IMR-90 (cell line): ENCODE measurements at regions not wholly inside any gene's neighbourhood (a gene's known extent, or its start where the extent isn't known, plus 50 kb on each side); places are given as distances from the start of the nearest gene placed in this dataset.
"Not testable (repeated sequence)": the region's sequence is repeated elsewhere in the genome, so short reads cannot be mapped to it uniquely, and the experiment has no call there.

Experiments used
- ATAC-seq: fragments of 200-7000 bp; cut with Tn5 transposase; 2 replicates; pipeline ENCODE4 v1.9.1; 2020; ENCODE audit warnings: low read depth, mild to moderate bottlenecking, moderate library complexity
- BruUV-seq: library from RNA; stranded (reverse); fragments of 400-500 nt; replicated peaks from 2 replicates; lab custom pipeline; 2021; lab: Mats Ljungman, UMichigan
- CTCF ChIA-PET: fragments of 300-600 bp; formaldehyde crosslinking; extraction: SDS; loops from one replicate; lab custom pipeline; 2021; ENCODE audit warnings: antibody characterized with exemption; lab: Yijun Ruan, JAX
- POLR2A ChIA-PET: fragments of 300-600 bp; sonication (Branson Sonifier 250); formaldehyde crosslinking; loops from one replicate; lab custom pipeline; 2022; ENCODE audit warnings: antibody characterized with exemption; ENCODE audit not compliant: unreplicated experiment; lab: Charles Lee
- DNase-seq: peaks from one replicate; pipeline ENCODE4 v3.0.0; 2013
- H2AFZ ChIP-seq: replicated peaks from 2 replicates; pipeline ENCODE3; 2013; ENCODE audit warnings: low read length, mild to moderate bottlenecking; ENCODE audit not compliant: poor library complexity
- H2AK5ac ChIP-seq: 2 replicates; pipeline ENCODE4 v1.6.1; 2013; ENCODE audit warnings: low read depth, low read length, inconsistent platforms
- H2AK9ac ChIP-seq: replicated peaks from 2 replicates; pipeline ENCODE3; 2013; ENCODE audit warnings: mild to moderate bottlenecking, low read depth, low read length, moderate library complexity; ENCODE audit not compliant: poor library complexity
- H2BK120ac ChIP-seq: 2 replicates; pipeline ENCODE4 v1.6.1; 2013; ENCODE audit warnings: low read depth, low read length, inconsistent platforms
- H2BK15ac ChIP-seq: 3 replicates; pipeline ENCODE4 v1.6.1; 2013; ENCODE audit warnings: low read depth, low read length, inconsistent platforms
- H2BK20ac ChIP-seq: 2 replicates; pipeline ENCODE4 v1.6.1; 2013; ENCODE audit warnings: low read depth, mild to moderate bottlenecking, inconsistent platforms, low read length, moderate library complexity
- H2BK5ac ChIP-seq: 2 replicates; pipeline ENCODE4 v1.6.1; 2013; ENCODE audit warnings: mild to moderate bottlenecking, low read depth, low read length, inconsistent platforms; ENCODE audit not compliant: poor library complexity, severe bottlenecking
- H3K14ac ChIP-seq: replicated peaks from 2 replicates; pipeline ENCODE4 v1.6.1; 2013; ENCODE audit warnings: low read depth, low read length, inconsistent platforms
- H3K18ac ChIP-seq: 2 replicates; pipeline ENCODE4 v1.6.1; 2013; ENCODE audit warnings: low read depth, low read length, control low read depth
- H3K23ac ChIP-seq: 2 replicates; pipeline ENCODE4 v1.6.1; 2013; ENCODE audit warnings: low read depth, low read length, inconsistent platforms
- H3K27ac ChIP-seq: 2 replicates; pipeline ENCODE4 v1.5.1; 2013; ENCODE audit warnings: mild to moderate bottlenecking, control low read depth, low read length; ENCODE audit not compliant: insufficient read depth
- H3K27me3 ChIP-seq: 2 replicates; pipeline ENCODE4 v1.6.1; 2013; ENCODE audit warnings: low read length; ENCODE audit not compliant: control insufficient read depth, insufficient read depth
- H3K36me3 ChIP-seq: 2 replicates; pipeline ENCODE4 v1.6.1; 2013; ENCODE audit warnings: low read length, mixed read lengths; ENCODE audit not compliant: control insufficient read depth, insufficient read depth
- H3K4ac ChIP-seq: 2 replicates; pipeline ENCODE4 v1.6.1; 2013; ENCODE audit warnings: low read depth, low read length, inconsistent platforms
- H3K4me1 ChIP-seq: 2 replicates; pipeline ENCODE4 v1.6.1; 2013; ENCODE audit warnings: low read length, mixed read lengths; ENCODE audit not compliant: control insufficient read depth, insufficient read depth
- H3K4me2 ChIP-seq: 2 replicates; pipeline ENCODE4 v1.6.1; 2013; ENCODE audit warnings: low read depth, mild to moderate bottlenecking, control low read depth, low read length, moderate library complexity
- H3K4me3 ChIP-seq: 2 replicates; pipeline ENCODE4 v1.5.1; 2013; ENCODE audit warnings: low read depth, mild to moderate bottlenecking, control low read depth, low read length, moderate library complexity; ENCODE audit not compliant: insufficient read depth
- H3K56ac ChIP-seq: 2 replicates; pipeline ENCODE4 v1.6.1; 2013; ENCODE audit warnings: low read length, inconsistent platforms; ENCODE audit not compliant: insufficient read depth; ENCODE audit errors: extremely low read depth
- H3K79me1 ChIP-seq, 2 experiments: 2 replicates each; pipeline ENCODE4 v1.6.1; 2013; ENCODE audit warnings: low read length in 2 of 2, inconsistent platforms in 1 of 2, low read depth in 1 of 2
- H3K9ac ChIP-seq: 2 replicates; pipeline ENCODE4 v1.6.1; 2013; ENCODE audit warnings: low read depth, low read length, control low read depth
- H3K9me1 ChIP-seq: 2 replicates; pipeline ENCODE4 v1.6.1; 2013; ENCODE audit warnings: low read length, inconsistent platforms; ENCODE audit not compliant: insufficient read depth
- H3K9me3 ChIP-seq: 2 replicates; pipeline ENCODE4 v1.6.1; 2013; ENCODE audit warnings: low read length; ENCODE audit not compliant: control insufficient read depth, insufficient read depth
- H4K20me1 ChIP-seq: 2 replicates; pipeline ENCODE4 v1.6.1; 2013; ENCODE audit warnings: low read length, inconsistent platforms; ENCODE audit not compliant: insufficient read depth
- H4K5ac ChIP-seq: 2 replicates; pipeline ENCODE4 v1.6.1; 2013; ENCODE audit warnings: mild to moderate bottlenecking, low read depth, low read length, control low read depth
- H4K8ac ChIP-seq, 2 experiments: 2 replicates each; pipeline ENCODE4 v1.6.1; 2013; ENCODE audit warnings: low read depth in 2 of 2, low read length in 2 of 2, control low read depth in 1 of 2, inconsistent platforms in 1 of 2
- H4K91ac ChIP-seq: 2 replicates; pipeline ENCODE4 v1.6.1; 2013; ENCODE audit warnings: low read depth, low read length, inconsistent platforms; ENCODE audit not compliant: insufficient read depth
- WGBS, 2 experiments: methylation state at CpG; one replicate each; pipeline versions ENCODE4 v1.1.5 to v1.1.7; 2013; ENCODE audit warnings: missing lambda C conversion rate in 2 of 2; ENCODE audit not compliant: insufficient read length in 1 of 2; ENCODE audit errors: extremely low coverage in 2 of 2; 5-methylcytosine and 5-hydroxymethylcytosine counted together
- dilution Hi-C: fragments of 300-500 bp; cut with HindIII; formaldehyde crosslinking; loops from one replicate; pipeline ENCODE4 v1.14.3; 2018; ENCODE audit warnings: low sequenced_read_pairs; ENCODE audit not compliant: unreplicated experiment
- in situ Hi-C: fragments of 300-500 bp; cut with MboI; formaldehyde crosslinking; loops from 3 replicates; pipeline ENCODE4 v1.14.3; 2019; ENCODE audit warnings: low sequenced_read_pairs, inconsistent platforms, mixed read lengths
- intact Hi-C: fragments of 100-400 bp; cut with micrococcal nuclease; formaldehyde crosslinking; loops from 2 replicates; pipeline ENCODE4 v1.10.0; 2022

DNA sequence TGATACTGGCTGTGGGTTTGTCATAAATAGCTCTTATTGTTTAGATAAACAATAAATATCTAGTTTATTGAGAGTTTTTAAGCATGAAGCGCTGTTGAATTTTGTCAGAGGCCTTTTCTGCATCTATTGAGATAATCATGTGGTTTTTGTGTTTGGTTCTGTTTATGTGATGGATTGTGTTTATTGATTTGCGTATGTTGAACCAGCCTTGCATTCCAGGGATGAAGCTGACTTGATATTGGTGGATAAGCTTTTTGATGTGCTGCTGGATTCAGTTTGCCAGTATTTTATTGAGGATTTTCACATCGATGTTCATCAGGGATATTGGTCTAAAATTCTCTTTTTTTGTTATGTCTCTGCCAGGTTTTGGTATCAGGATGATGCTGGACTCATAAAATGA, 231.4 kb downstream of the HS3ST3B1 start:
- H3K36me3 ChIP-seq, ATAC-seq, H4K5ac ChIP-seq, intact Hi-C loops, H3K23ac ChIP-seq, in situ Hi-C loops, H3K4me2 ChIP-seq, H2AFZ ChIP-seq, H3K4ac ChIP-seq, H3K4me1 ChIP-seq, H3K9me3 ChIP-seq, H3K27ac ChIP-seq, H3K4me3 ChIP-seq, H2BK5ac ChIP-seq, H2AK5ac ChIP-seq, POLR2A ChIA-PET, CTCF ChIA-PET, DNase-seq, BruUV-seq, H3K9me1 ChIP-seq, H4K91ac ChIP-seq, H3K27me3 ChIP-seq, dilution Hi-C loops, H4K8ac ChIP-seq, H2AK9ac ChIP-seq, H2BK20ac ChIP-seq, H4K20me1 ChIP-seq, H3K18ac ChIP-seq, H2BK120ac ChIP-seq, H3K14ac ChIP-seq, H3K9ac ChIP-seq, H2BK15ac ChIP-seq, H3K56ac ChIP-seq, H3K79me1 ChIP-seq: not testable (repeated sequence)
- no CpG with 5 or more reads among the region's 3 CpGs for WGBS, 2 experiments
